Ishikawa (cell line): ENCODE measurements at regions not wholly inside any gene's neighbourhood (a gene's known extent, or its start where the extent isn't known, plus 50 kb on each side); places are given as distances from the start of the nearest gene placed in this dataset.

Experiments
- CEBPB ChIP-seq: IDR thresholded peaks from 2 replicates; pipeline ENCODE4 v1.6.1; 2012
- CREB1 ChIP-seq: IDR thresholded peaks from 2 replicates; pipeline ENCODE4 v1.6.1; 2012; ENCODE audit warnings: low read depth
- EGR1 ChIP-seq: IDR thresholded peaks from 2 replicates; pipeline ENCODE4 v1.6.1; 2012
- EP300 ChIP-seq: IDR thresholded peaks from 2 replicates; pipeline ENCODE4 v1.6.1; 2012; ENCODE audit warnings: borderline replicate concordance
- FOXM1 ChIP-seq: IDR thresholded peaks from 2 replicates; pipeline ENCODE4 v1.6.1; 2012; ENCODE audit warnings: low read depth, borderline replicate concordance
- NFIC ChIP-seq: IDR thresholded peaks from 2 replicates; pipeline ENCODE4 v1.6.1; 2012
- RAD21 ChIP-seq: IDR thresholded peaks from 2 replicates; pipeline ENCODE4 v1.6.1; 2012; ENCODE audit warnings: low read depth
- TAF1 ChIP-seq: IDR thresholded peaks from 2 replicates; pipeline ENCODE4 v1.6.1; 2012; ENCODE audit warnings: low read depth, mild to moderate bottlenecking
- TCF12 ChIP-seq: IDR thresholded peaks from 2 replicates; pipeline ENCODE4 v1.6.1; 2012; ENCODE audit warnings: low read depth
- TEAD4 ChIP-seq: IDR thresholded peaks from 2 replicates; pipeline ENCODE4 v1.6.1; 2012
- USF1 ChIP-seq: IDR thresholded peaks from 2 replicates; pipeline ENCODE4 v1.6.1; 2012
- YY1 ChIP-seq: IDR thresholded peaks from 2 replicates; pipeline ENCODE4 v1.6.1; 2012; ENCODE audit warnings: low read depth
- ZBTB7A ChIP-seq: IDR thresholded peaks from 2 replicates; pipeline ENCODE4 v1.6.1; 2012; ENCODE audit warnings: low read depth
- TF ChIP-seq, protein P1 (sequence below): IDR thresholded peaks from 2 replicates; pipeline ENCODE4 v1.6.1; 2012
- TF ChIP-seq, protein P2 (sequence below): IDR thresholded peaks from 2 replicates; pipeline ENCODE4 v1.6.1; 2012; ENCODE audit warnings: low read depth, mild to moderate bottlenecking

DNA sequence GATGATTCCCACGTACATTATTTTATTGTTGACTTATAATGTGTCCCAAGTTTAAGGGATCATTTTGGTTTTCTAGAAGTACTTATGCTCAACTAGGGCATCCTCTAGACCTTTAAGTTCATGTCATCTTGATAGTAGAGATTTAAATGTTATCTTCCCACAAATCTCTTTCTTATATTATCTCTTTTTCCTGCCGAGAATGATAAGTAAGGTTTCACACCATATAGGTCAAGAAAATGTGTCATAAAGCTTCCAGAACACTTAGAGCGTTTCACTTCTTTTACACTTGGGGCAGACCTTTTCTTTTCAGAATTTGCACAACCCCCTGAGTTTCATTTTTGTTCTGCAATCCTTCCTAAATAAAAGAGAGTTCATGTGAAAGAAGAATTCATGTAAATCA lies 142.0 kb upstream of the CBLB start:
- TF ChIP-seq NFIC (no peak), CEBPB (no peak), RAD21 (no peak), CREB1 (no peak), TEAD4 (no peak), TAF1 (no peak), EP300 (no peak)
- TF ChIP-seq, protein P1, sequence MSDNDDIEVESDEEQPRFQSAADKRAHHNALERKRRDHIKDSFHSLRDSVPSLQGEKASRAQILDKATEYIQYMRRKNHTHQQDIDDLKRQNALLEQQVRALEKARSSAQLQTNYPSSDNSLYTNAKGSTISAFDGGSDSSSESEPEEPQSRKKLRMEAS, result no peak

GRCh38 chr3:106013971-106014370 lies 145.2 kb upstream of the CBLB start:
- no peak for TF ChIP-seq CREB1
- TF ChIP-seq TEAD4, result no peak

- TF ChIP-seq NFIC, result no peak
- no peak for TF ChIP-seq EGR1
- no peak for TF ChIP-seq EP300
- TF ChIP-seq, protein P1, result no peak
- TF ChIP-seq FOXM1, result no peak
- TF ChIP-seq TEAD4, result no peak
- no peak for TF ChIP-seq CREB1
- TF ChIP-seq, protein P2, sequence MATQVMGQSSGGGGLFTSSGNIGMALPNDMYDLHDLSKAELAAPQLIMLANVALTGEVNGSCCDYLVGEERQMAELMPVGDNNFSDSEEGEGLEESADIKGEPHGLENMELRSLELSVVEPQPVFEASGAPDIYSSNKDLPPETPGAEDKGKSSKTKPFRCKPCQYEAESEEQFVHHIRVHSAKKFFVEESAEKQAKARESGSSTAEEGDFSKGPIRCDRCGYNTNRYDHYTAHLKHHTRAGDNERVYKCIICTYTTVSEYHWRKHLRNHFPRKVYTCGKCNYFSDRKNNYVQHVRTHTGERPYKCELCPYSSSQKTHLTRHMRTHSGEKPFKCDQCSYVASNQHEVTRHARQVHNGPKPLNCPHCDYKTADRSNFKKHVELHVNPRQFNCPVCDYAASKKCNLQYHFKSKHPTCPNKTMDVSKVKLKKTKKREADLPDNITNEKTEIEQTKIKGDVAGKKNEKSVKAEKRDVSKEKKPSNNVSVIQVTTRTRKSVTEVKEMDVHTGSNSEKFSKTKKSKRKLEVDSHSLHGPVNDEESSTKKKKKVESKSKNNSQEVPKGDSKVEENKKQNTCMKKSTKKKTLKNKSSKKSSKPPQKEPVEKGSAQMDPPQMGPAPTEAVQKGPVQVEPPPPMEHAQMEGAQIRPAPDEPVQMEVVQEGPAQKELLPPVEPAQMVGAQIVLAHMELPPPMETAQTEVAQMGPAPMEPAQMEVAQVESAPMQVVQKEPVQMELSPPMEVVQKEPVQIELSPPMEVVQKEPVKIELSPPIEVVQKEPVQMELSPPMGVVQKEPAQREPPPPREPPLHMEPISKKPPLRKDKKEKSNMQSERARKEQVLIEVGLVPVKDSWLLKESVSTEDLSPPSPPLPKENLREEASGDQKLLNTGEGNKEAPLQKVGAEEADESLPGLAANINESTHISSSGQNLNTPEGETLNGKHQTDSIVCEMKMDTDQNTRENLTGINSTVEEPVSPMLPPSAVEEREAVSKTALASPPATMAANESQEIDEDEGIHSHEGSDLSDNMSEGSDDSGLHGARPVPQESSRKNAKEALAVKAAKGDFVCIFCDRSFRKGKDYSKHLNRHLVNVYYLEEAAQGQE, result no peak
- no peak for TF ChIP-seq RAD21
- TF ChIP-seq USF1, result no peak
- no peak for TF ChIP-seq TAF1
- TF ChIP-seq CEBPB, result no peak
These were observed 145.7 kb upstream of the CBLB start for GRCh38 chr3:106014518-106014917.

GRCh38 chr3:106014971-106015370 lies 146.2 kb upstream of the CBLB start:
- TF ChIP-seq YY1, result no peak
- no peak for TF ChIP-seq RAD21
- no peak for TF ChIP-seq TAF1
- no peak for TF ChIP-seq ZBTB7A
- no peak for TF ChIP-seq FOXM1
- no peak for TF ChIP-seq TCF12
- no peak for TF ChIP-seq CEBPB
- no peak for TF ChIP-seq TEAD4
- TF ChIP-seq CREB1, result no peak
- TF ChIP-seq, protein P2, result no peak

DNA sequence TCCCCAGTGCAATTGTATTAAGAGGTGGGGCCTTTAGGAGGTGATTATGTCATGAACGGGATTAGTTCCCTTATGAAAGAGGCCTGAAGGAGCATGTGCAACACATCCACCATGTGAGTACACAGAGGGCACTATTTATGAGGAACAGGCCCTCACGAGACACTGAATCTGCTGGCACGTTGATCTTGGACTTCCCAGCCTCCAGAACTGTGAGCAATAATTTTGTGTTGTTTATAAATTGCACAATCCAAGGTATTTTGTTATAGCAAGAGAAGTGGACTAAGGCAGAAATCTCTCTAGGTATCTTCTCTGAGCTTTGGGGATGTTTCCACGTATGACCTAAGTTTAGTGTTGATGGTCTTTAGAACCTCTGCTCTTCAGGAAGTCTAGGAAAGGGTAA lies 149.3 kb upstream of the CBLB start:
- TF ChIP-seq YY1 (no peak), CEBPB (peak; percentile 79; the same call in 1 of the 2 replicates)

DNA sequence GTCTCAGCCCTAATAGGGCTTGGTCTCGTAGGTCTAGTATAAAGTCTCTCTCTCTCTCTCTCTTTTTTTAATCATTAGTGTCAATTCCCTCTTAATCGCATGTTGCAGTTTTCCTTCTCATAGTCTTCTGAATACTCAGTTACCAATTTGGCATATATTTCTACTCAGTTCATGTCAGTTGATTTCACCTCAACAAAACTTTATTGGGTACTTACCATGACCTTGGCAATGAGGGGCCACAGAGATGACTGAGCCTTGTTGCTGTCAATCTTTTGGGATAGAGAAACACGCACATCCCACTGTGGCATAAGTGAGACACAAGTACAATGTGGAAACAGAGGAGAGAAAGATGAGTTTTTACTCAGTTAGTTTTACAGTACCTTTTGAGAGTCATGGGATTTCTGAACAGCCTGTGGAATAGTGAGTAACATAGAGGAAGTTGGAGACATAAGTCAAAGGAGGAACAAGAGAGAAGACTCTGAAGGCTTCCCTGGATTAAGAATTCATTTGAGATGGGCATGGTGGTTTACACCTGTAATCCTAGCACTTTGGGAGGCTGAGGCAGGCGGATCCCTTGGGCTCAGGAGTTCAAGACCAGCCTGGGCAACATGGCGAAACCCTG lies 150.2 kb upstream of the CBLB start:
- TF ChIP-seq YY1 (no peak), TCF12 (no peak), EP300 (no peak), EGR1 (no peak), FOXM1 (no peak), CREB1 (no peak), ZBTB7A (no peak), RAD21 (no peak), NFIC (no peak), TAF1 (no peak), CEBPB (no peak), TEAD4 (no peak), USF1 (no peak)
- TF ChIP-seq, protein P1, result no peak
- TF ChIP-seq, protein P2, result no peak
